Adrenal gland (tissue), 9 donors: ENCODE measurements at regions not wholly inside any gene's neighbourhood (a gene's known extent, or its start where the extent isn't known, plus 50 kb on each side); places are given as distances from the start of the nearest gene placed in this dataset.

Experiments used
- DNase-seq, 7 donors: peaks; one replicate each; pipeline ENCODE4 v3.0.0-alpha.2; 2019 to 2020
- H3K27ac ChIP-seq, 5 donors: fragments of 200-600 bp; sonication (generic) in 4 of 5; 1 replicate in 3 of 5; 2 replicates in 2 of 5; pipeline versions ENCODE4 v1.5.1 to v1.8.0; 2016 to 2020; ENCODE audit warnings: mild to moderate bottlenecking in 1 of 5
- H3K27me3 ChIP-seq: fragments of 200-600 bp; 2 replicates; pipeline ENCODE4 v1.8.0; 2021
- H3K36me3 ChIP-seq, 2 donors: fragments of 200-600 bp; replicated peaks in 1 of 2; 1 replicate in 1 of 2; 2 replicates in 1 of 2; pipeline versions ENCODE4 v1.5.1 to v1.8.0; 2018 to 2022
- H3K4me1 ChIP-seq, 2 donors: fragments of 200-600 bp; replicated peaks in 1 of 2; 1 replicate in 1 of 2; 2 replicates in 1 of 2; pipeline versions ENCODE4 v1.5.1 to v1.8.0; 2018 to 2021
- H3K4me3 ChIP-seq, 4 donors: fragments of 200-600 bp; sonication (generic) in 3 of 4; one replicate each; pipeline ENCODE4 v1.5.1; 2016 to 2018
- H3K9me3 ChIP-seq, 3 donors: fragments of 200-600 bp; sonication (generic) in 1 of 3; replicated peaks in 1 of 3; 1 replicate in 2 of 3; 2 replicates in 1 of 3; pipeline versions ENCODE4 v1.5.1 to v1.8.0; 2016 to 2021
- CTCF ChIP-seq, 6 experiments: fragments of 450-650 bp in 4 of 6; fragments of 200-600 bp in 2 of 6; sonication (generic) in 1 of 6; IDR thresholded peaks; 1 replicate in 5 of 6; 2 replicates in 1 of 6; pipeline versions ENCODE4 v1.5.1 to v1.8.0; 2016 to 2021; ENCODE audit warnings: antibody characterized with exemption in 6 of 6, mild to moderate bottlenecking in 2 of 6, moderate library complexity in 1 of 6
- POLR2A ChIP-seq, 2 donors: fragments of 450-650 bp; IDR thresholded peaks; one replicate each; pipeline ENCODE4 v1.6.1; 2017; ENCODE audit warnings: antibody characterized with exemption in 2 of 2, mild to moderate bottlenecking in 2 of 2, moderate library complexity in 1 of 2
- WGBS, 4 donors: extraction: QIAGEN DNeasy Blood & Tissue Kit in 2 of 4; methylation state at CpG; one replicate each; pipeline versions ENCODE4 v1.1.5 to v1.1.7; 2013 to 2017; 5-methylcytosine and 5-hydroxymethylcytosine counted together
- intact Hi-C, 2 donors: fragments of 100-400 bp; cut with DNase I; formaldehyde crosslinking; loops; one replicate each; pipeline versions ENCODE4 v1.14.1 to v1.15.0; 2022 to 2023
- donor health status: healthy with polysubstance abuse.
- donor health status: Bipolar disorder and iron deficiency.
- donor health status: DM: yes; HTN: yes; CAD: no.
- donor health status: DM: no; HTN: no; CAD: no.
- donor health status: DM: no; HTN: no; CAD: no.

GRCh38 chr6:90846824-90847223, 260.0 kb upstream of the MAP3K7 start:
- no peaks in the 10 kb centered on the region for H3K9me3 ChIP-seq
- no peak for DNase-seq
- no peak overlapping the region for H3K27ac ChIP-seq
- no peak overlapping the region for H3K4me3 ChIP-seq
- TF ChIP-seq CTCF (IDR thresholded peaks at IDR 0.05) (no peak), POLR2A (IDR thresholded peaks at IDR 0.05) (no peak)
- no peaks in the 10 kb centered on the region for H3K36me3 ChIP-seq
- no peaks in the 10 kb centered on the region for H3K27me3 ChIP-seq
- intact Hi-C loops: no loop called here
- H3K4me1 ChIP-seq: no peaks in the 10 kb centered on the region

GRCh38 chr6:90835596-90836212, 248.8 kb upstream of the MAP3K7 start:
- DNase-seq: no peak
- no peak overlapping the region for H3K27ac ChIP-seq
- 75 to 84% (median 79%) methylated on average over 6 of the region's 6 CpGs for WGBS, 4 donors
- H3K4me1 ChIP-seq: no peaks in the 10 kb centered on the region
- no peak for TF ChIP-seq CTCF (IDR thresholded peaks at IDR 0.05)
- TF ChIP-seq POLR2A (IDR thresholded peaks at IDR 0.05): no peak
- peaks cover 1% of the 10 kb centered on the region for H3K27me3 ChIP-seq
- intact Hi-C loops: no loop called here
- H3K4me3 ChIP-seq: no peak overlapping the region
- H3K9me3 ChIP-seq: no peaks in the 10 kb centered on the region
- no peaks in the 10 kb centered on the region for H3K36me3 ChIP-seq

GRCh38 chr6:90829311-90829710, 242.4 kb upstream of the MAP3K7 start:
- no peak for DNase-seq
- no peaks in the 10 kb centered on the region for H3K27me3 ChIP-seq
- intact Hi-C loops: no loop called here
- H3K36me3 ChIP-seq: no peaks in the 10 kb centered on the region
- TF ChIP-seq POLR2A (IDR thresholded peaks at IDR 0.05) (no peak), CTCF (IDR thresholded peaks at IDR 0.05) (no peak)
- H3K27ac ChIP-seq: no peak overlapping the region
- no peaks in the 10 kb centered on the region for H3K4me1 ChIP-seq
- no peak overlapping the region for H3K4me3 ChIP-seq
- WGBS, 4 donors: 53 to 67% (median 61%) methylated on average over 2 of the region's 2 CpGs
- no peaks in the 10 kb centered on the region for H3K9me3 ChIP-seq

- intact Hi-C loops: no loop called here
- TF ChIP-seq POLR2A (IDR thresholded peaks at IDR 0.05) (no peak), CTCF (IDR thresholded peaks at IDR 0.05) (no peak)
- Histone ChIP-seq H3K27ac (no peak overlapping the region), H3K27me3 (no peaks in the 10 kb centered on the region), H3K4me3 (no peak overlapping the region), H3K9me3 (no peaks in the 10 kb centered on the region), H3K36me3 (no peaks in the 10 kb centered on the region), H3K4me1 (no peaks in the 10 kb centered on the region)
- DNase-seq: no peak
Observed at GRCh38 chr6:90820436-90820835, 233.6 kb upstream of the MAP3K7 start.
